ENCODE measurements at regions not wholly inside any gene's neighbourhood (a gene's known extent, or its start where the extent isn't known, plus 50 kb on each side); places are given as distances from the start of the nearest gene placed in this dataset.

GRCh38 chr5:19314840-19315239 is 673.2 kb downstream of the CDH18 start:
- no peaks in the 10 kb centered on the region for H3K9me3 ChIP-seq (ENCODE audit: control insufficient read depth, low read depth, low read length)
- H3K9me1 ChIP-seq (ENCODE audit: control insufficient read depth, extremely low read depth, insufficient read depth, low read length), result no peaks in the 10 kb centered on the region
- no peaks in the 10 kb centered on the region for H4K20me1 ChIP-seq (ENCODE audit: control insufficient read depth, extremely low read depth, insufficient read depth, low read length)
- peak overlapping the region; percentile 50 for H3K4me2 ChIP-seq (ENCODE audit: control insufficient read depth, extremely low read depth, insufficient read depth, low read depth, low read length)
- peaks cover 8% of the 10 kb centered on the region for H3K4me1 ChIP-seq (ENCODE audit: control insufficient read depth, extremely low read depth, insufficient read depth, low read length)
- H2AFZ ChIP-seq (ENCODE audit: control insufficient read depth, low read length), result peak overlapping the region; percentile 56
- dilution Hi-C loops (cut with MboI; ENCODE audit: extremely low pct_ligation_motif_present, low sequenced_read_pairs), result no loop called here
- no peaks in the 10 kb centered on the region for H3K79me2 ChIP-seq (ENCODE audit: control insufficient read depth, insufficient read depth, low read length)
- H3K36me3 ChIP-seq (ENCODE audit: control insufficient read depth in 2 of 2, extremely low read depth in 1 of 2, insufficient read depth in 2 of 2, low read length in 2 of 2), result no peaks in the 10 kb centered on the region
- H3K9ac ChIP-seq (ENCODE audit: control insufficient read depth, extremely low read depth, insufficient read depth, low read length), result no peak overlapping the region
- H3K27ac ChIP-seq (ENCODE audit: control insufficient read depth, insufficient read depth, low read length), result no peak overlapping the region
- FAIRE-seq, result peak; percentile 87
- peak; percentile 72 for DNase-seq (ENCODE audit: low read depth, low spot score)
- no peak overlapping the region for H3K4me3 ChIP-seq (ENCODE audit: control insufficient read depth in 2 of 3, extremely low read depth in 1 of 3, insufficient read depth in 2 of 3, low read depth in 1 of 3, low read length in 3 of 3)
- TF ChIP-seq CTCF (optimal IDR thresholded peaks at IDR 0.05 in 1 of 3, IDR thresholded peaks at IDR 0.05 in 1 of 3, conservative IDR thresholded peaks at IDR 0.05 in 1 of 3; ENCODE audit: extremely low read depth in 1 of 3, insufficient read depth in 2 of 3, low read length in 3 of 3) (peak; percentile 30 to 68 (median 50)), EZH2 (IDR thresholded peaks at IDR 0.05; ENCODE audit: low read length) (no peak)
- no peaks in the 10 kb centered on the region for H3K27me3 ChIP-seq (ENCODE audit: control insufficient read depth, extremely low read depth, insufficient read depth, low read length)

- Histone ChIP-seq H3K79me2 (ENCODE audit: control insufficient read depth, insufficient read depth, low read length) (no peaks in the 10 kb centered on the region), H3K27ac (ENCODE audit: control insufficient read depth, insufficient read depth, low read length) (no peak overlapping the region), H3K4me2 (ENCODE audit: control insufficient read depth, extremely low read depth, insufficient read depth, low read depth, low read length) (no peak overlapping the region), H3K9me1 (ENCODE audit: control insufficient read depth, extremely low read depth, insufficient read depth, low read length) (no peaks in the 10 kb centered on the region), H3K4me1 (ENCODE audit: control insufficient read depth, extremely low read depth, insufficient read depth, low read length) (peaks cover 24% of the 10 kb centered on the region), H3K9ac (ENCODE audit: control insufficient read depth, extremely low read depth, insufficient read depth, low read length) (no peak overlapping the region), H3K9me3 (ENCODE audit: control insufficient read depth, low read depth, low read length) (no peaks in the 10 kb centered on the region), H3K4me3 (ENCODE audit: control insufficient read depth in 2 of 3, extremely low read depth in 1 of 3, insufficient read depth in 2 of 3, low read depth in 1 of 3, low read length in 3 of 3) (no peak overlapping the region), H4K20me1 (ENCODE audit: control insufficient read depth, extremely low read depth, insufficient read depth, low read length) (no peaks in the 10 kb centered on the region), H3K27me3 (ENCODE audit: control insufficient read depth, extremely low read depth, insufficient read depth, low read length) (no peaks in the 10 kb centered on the region), H3K36me3 (ENCODE audit: control insufficient read depth in 2 of 2, extremely low read depth in 1 of 2, insufficient read depth in 2 of 2, low read length in 2 of 2) (no peaks in the 10 kb centered on the region), H2AFZ (ENCODE audit: control insufficient read depth, low read length) (no peak overlapping the region)
- FAIRE-seq (no peak), DNase-seq (ENCODE audit: low read depth, low spot score) (no peak)
- no peak for TF ChIP-seq EZH2 (IDR thresholded peaks at IDR 0.05; ENCODE audit: low read length)
- TF ChIP-seq CTCF (optimal IDR thresholded peaks at IDR 0.05 in 1 of 3, IDR thresholded peaks at IDR 0.05 in 1 of 3, conservative IDR thresholded peaks at IDR 0.05 in 1 of 3; ENCODE audit: extremely low read depth in 1 of 3, insufficient read depth in 2 of 3, low read length in 3 of 3), result no peak
- dilution Hi-C loops (cut with MboI; ENCODE audit: extremely low pct_ligation_motif_present, low sequenced_read_pairs), result no loop called here
These were observed 668.7 kb downstream of the CDH18 start for GRCh38 chr5:19319252-19319651.
